HPDE6-E6E7 (cell line): ENCODE measurements at regions not wholly inside any gene's neighbourhood (a gene's known extent, or its start where the extent isn't known, plus 50 kb on each side); places are given as distances from the start of the nearest gene placed in this dataset.
A peak's percentile ranks its signal among the peaks of the same experiment; 100 is the strongest.

Experiments
- DNase-seq: peaks from one replicate; pipeline ENCODE4 v3.0.0; 2011; ENCODE audit warnings: missing footprints; ENCODE audit errors: extremely low spot score

DNA sequence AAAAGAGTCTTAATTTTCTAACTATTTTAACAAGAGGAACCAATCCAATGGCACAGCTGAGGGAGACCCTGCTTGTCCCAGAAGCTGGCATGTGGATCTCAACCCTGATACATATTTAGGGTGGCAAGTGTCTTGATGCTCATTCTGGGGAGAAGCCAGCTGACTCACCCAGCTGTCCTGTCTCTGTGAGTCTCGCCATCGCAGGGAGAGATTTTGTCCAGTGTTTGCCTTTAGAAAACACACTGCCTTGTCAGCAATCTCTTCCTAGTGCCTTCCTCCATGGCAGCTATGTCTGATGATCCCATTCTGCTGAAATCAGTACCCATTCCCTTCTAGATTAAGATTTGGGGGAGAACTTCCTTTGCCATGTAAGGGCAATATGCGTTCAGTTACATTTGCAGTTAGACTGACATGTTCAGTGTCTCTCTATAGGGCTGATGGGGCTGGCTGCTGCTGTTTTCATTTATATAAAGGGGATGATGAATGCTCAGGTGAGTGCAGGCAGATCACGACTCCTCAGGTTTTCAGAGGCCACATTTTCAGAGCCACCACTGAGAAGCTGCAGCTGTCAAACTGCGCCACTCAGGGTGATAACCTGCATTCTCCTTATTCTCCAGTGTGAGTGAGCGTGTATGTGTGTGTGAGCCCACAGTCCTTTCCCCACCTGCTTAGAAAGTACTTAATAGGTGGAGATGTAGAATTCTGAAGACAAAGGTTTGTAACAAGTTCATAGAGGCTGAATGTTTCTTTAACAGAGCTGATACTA lies 217.0 kb downstream of the GAS1 start:
- DNase-seq, result no peak

DNA sequence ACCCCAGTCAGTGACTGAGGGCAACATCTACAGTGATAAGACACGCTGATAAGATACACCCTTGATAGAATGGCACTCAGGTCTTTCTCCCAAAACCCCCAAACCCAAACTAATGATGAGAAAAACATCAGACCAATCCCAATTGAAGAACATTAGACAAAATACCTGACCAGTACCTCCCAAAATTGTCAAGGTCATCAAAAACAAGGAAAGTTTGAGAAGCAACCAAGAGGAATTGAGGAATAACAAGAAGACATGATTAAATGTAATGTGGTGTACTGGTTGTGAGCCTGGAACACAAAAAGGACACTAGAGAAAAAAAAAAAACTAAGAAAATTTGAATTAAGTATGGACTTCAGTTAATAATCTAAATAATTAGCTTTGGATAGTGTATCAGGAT lies 222.8 kb downstream of the GAS1 start:
- DNase-seq, result no peak

DNA sequence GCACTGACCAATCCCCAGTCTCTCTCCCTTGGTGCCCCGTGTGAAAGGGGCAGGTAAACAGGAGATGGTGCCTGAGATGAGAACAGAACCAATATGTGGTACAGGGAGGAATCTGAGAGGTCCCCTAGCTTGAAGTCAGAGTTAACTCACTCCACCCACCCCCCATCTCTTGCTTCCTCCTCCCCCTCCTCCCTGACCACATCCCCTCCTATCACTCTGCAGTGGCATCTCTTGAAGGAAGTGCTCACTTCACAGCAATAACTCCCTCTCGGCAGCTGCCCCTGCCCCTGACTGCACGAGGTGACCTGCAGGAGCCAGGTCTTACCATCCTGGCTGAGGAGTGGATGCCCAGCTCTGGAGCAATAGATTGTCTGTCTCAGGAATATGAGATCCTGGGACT lies 224.0 kb downstream of the GAS1 start:
- DNase-seq, result no peak

DNA sequence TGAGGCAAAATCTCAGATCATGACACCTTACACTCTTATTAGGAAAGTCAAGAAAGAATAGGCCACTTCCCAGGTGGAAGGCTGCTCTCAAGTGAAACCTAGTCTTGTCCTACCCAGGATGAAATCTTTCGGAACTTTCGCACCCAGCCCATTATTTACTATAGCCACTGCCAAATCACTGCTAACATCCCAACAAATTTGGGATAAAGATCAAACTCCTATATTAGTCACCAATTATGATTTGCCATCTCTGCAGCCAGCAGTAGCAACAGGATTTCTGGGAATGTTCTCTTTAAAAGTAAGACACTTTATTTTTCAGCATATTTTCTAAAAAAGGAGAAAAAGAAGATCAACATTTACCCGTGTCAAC lies 224.6 kb downstream of the GAS1 start:
- DNase-seq, result no peak

DNA sequence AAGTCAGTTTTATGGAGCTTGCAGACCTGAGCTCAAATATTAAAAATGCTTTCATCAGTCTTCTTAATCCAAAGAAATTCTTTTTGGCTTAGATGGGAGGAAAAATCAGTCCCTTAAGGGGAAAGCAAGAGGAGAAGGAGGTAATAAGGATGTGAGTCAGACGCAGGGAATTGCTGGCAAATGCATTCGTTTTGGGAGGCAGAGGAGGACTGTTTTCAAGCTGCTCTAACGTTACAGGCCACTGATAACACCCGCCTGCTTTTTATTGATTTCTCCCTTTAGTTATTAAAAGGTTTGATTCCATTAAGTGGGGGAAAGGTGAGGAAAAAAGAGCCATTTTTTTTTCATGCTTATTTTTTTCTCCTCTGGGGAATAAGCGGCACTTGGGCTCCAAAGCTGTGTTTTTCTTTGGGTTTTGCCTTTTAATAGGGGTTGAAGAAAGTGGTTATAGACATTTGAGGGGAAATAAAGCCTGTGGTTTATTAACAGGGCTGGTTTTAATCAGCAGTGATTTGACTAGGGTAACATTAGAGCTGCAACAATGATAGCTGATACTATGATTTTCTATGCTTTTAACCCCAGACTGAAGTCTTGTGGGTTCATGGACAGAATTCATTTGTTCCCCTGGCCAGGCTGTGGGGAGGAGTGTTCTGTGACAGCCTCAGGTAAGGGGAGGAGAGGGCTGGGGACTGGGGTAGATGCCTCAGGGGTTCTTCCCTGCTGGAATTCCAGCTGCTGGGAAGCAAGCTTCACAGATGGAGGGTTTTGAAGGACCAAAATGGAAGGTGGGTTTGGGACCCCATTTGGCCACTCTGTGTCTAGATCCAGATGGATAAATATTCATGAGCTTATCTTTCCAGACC lies 225.2 kb downstream of the GAS1 start:
- no peak for DNase-seq

DNA sequence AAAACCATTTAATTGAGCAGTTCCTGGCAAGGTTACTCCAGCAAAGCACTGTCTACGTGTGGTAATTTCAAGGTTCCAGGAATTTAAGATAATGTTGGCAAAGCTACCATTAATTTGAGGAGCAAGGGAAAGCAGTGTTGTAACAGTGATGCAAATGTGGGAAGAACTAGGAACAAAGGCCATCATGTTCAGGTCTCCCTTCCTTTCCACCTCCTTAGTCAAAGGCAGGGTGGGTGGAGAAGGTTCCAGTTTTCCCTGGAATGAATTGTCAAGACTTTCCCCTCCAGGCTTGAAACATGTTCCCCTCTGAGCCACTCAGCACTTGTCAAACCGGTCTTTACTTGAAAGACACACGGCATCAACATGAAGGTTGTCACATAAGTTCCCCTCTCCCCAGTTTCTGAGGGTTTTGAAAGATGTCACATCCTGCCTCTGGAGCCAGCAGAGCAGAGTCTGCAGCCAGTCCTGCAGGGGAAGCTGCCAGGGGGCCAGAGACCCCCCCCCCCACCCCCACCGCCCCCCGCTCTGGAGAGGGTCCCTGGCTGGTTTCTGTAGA lies 226.0 kb downstream of the GAS1 start:
- DNase-seq, result peak; percentile 10

DNA sequence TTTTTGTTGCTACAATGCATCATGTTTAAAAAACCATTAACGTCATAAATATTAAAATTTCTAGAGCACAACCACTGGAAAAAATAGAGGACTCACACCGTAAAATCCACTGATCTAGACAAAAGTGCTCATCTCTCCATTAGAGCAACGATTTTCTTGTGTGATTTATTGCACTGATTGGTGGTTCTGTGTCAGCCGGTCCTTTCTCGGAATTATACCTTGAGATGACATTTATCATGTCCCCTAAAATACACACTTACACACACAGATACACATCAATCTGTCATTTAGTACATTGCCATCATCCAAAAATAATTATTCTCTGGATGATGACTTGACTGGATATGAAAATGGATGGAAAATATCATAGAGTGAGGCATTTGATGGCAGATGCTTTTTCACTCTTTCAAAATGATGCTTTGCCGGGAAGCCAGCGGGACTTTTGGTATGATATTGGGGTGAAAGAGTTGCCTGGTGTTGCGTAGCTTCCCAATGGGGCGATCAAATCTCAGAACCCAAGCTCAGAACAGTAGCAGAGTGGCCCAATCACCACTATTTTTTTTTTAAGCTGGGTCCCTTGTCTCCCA lies 226.6 kb downstream of the GAS1 start:
- no peak for DNase-seq

DNA sequence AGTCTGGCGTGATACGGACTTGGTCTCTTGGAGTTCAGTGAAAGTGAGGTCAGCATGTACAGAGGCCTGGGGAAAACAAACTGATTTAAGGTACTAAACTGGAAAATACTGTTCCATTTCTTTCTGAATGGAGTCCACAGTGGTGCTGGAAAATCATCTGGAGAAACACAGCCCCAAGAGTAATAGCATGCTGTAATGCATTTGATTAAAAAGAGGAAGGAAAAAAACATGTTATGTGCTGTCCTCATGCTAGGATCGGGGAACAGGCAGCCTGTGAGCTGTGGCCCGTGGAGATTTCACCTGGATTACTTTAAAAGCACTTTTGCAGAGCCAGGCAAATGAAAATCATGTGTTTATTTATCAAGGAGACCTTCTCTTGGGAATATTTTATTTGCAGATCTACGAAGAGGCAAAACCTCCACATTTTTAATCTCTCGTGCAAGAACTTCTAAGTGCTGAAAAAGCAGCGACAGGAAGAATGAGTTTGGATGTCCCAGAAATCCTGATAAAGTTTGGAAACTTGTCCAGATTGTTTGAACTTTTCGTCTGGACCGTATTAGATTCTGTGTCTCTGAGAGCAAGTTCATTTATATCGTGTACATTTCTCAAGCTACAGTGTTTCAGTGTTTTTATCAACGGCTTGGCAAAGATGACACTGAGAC lies 228.8 kb downstream of the GAS1 start:
- DNase-seq, result no peak

DNA sequence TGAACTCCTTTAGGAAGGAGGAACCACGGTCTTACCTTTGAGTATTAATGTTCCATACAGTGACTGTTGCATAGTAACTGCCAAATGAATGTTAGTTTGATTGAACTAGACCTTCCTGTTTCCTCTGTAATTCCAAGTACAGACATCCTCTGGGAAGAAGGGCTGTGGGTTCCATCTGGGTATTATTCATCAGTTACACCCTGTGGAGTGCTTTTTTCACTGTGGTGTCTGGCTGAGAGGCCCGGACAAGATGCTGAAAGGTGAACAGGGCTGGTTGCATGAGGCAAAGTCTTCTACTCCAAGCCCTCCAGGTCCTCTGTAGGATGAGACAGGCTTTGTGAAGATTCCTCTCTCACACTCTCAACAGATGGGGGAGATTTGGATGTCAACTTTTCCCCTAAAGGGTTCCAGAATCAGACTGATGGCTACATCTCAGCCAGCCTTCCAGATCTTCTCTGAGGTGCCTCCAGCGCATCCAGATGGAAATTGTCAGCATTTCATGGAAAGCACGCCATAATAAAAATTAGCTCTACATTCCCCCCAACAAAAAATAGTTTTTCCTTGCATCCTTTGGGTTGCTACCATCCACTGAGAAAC lies 230.9 kb downstream of the GAS1 start:
- no peak for DNase-seq

DNA sequence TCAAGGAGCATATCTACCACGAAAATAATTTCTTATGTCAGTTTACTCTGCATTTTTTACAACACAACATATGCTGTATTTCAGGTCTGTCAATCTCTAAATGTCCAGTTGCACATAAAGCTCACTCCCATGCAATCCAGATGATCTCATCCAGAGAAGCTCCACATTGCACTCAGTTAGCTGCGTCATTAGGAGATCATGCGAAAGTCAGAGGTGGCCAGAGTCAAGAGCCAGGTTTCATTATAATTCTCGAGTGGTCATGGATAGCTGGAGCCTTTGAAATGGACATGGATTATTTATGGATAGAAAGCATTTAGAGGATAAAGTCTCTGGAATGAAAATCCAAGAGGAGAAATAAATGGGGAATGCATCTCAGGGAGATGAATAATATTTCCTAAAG lies 232.3 kb downstream of the GAS1 start:
- DNase-seq, result no peak

DNA sequence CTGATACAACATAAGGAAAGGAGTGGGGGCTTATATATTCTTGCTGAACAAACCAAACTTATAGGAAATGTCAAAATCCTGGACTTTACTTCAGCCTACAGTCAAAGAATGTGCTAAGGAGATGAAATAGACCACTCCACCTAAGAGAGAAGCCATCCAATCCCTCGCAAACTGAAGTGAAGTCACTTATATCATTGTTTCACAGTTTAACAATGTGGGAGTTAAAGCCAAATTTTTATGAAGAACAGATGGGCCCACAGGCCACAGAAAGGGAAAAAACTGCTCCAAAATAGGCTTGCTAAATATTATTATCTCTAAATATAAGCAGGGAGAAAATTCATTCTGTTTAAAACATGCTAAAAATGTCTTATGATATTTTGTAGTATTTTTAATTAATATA lies 233.3 kb downstream of the GAS1 start:
- no peak for DNase-seq

DNA sequence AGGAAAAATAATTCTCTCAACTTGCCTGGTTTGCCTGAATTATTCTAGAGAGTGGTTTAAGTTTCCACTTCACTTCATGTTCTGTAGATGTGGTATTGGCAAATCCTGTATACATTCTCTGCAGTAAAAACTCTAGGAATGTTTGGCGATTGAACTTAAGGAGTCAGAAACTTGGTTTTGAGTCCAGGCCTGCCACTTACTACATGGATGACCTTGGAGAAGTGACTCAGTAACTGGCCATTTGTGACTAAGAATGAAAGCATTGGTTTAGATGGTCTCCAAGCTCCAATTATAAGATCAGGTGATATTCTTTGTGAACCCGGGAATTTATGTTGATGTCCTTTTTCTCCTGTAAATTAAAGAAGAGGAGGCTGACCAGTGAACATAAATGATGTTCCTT lies 233.8 kb downstream of the GAS1 start:
- DNase-seq, result no peak

DNA sequence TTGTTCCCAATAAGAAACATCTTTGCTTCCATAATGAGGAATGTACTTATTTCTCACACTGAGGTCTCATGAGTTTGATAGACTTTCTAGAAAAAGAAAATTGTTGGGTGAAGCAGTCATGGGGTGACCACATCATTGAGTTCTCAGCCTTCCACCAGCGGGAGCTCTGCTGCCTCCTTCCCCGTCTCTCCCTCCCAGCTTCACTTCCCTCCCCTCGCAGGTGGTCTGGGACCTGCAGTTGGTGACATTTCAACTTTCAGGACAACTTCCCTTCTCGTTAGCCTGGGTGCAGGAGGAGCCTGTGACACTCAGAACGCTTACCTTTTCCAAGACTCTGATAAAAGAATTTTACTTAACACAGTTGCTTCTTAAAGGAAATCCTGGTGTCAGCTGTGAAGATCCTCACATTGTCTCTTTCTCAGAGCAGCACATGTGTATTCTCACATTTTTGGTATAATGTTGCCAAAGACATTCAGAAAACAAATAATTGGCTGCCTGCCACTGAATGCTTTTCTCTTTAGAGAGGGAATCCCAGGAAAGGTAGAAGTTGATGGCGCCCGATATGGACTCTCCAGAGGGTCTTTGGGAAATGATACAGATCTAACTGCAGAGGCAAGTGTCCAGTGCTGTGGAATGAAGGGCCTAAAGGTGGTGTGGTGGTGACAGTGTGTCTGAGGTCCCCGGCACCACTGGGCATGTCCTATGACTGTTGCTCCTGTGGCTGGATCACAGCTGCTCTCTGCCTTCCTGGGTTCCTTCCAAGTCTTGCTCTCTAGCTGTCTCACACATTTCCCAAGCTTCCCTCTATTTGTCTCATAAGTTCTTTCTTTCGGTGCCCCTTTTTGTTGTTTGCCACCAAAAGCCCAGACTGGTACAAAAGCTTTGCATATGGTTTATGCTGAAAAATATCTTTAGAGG lies 238.1 kb downstream of the GAS1 start:
- no peak for DNase-seq

DNA sequence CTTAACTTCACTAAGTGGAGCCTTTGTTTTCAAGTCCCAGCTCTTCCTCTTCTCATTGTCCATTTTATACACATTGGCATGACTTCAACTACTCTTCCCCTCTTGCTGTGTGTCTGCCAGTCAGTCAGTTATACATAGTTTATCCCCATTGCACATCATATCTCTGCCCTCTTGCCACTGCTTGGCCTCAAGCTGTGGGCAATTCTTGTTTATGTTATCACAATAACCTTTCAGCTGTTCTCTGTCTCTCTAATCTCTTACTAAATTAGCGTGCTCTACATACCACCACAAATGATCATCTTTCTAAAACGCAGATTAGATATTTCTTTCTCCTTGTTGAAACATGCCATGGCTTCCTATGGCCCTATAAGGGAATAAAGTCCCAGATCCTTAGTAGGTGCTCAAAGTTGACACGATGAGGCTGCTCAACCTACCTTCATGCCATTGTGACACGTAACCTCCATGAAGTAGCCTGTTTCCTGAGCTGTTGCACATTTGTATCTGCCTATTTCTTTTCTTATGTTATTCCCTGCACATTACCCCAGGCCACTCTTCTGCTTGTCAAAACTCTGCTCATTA lies 239.3 kb downstream of the GAS1 start:
- no peak for DNase-seq

DNA sequence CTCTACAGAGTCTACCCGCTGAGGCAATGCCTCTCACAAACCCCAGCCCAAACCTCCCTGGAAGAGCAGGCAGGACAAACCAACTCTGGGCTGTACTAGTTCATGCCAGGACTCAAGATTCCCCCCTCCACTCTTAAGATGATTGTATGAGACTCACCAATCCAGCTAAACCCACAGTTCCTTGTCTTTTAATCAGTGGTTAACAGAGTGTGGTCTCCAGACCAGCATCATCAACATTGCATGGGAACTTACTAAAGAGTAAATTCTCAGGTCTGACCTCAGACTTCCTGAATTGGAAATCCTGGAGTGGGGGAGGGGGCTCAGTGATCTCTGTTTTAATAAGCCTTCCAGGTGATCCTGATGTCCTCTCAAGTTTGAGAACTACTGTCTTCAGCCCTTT lies 240.9 kb downstream of the GAS1 start:
- DNase-seq, result no peak

DNA sequence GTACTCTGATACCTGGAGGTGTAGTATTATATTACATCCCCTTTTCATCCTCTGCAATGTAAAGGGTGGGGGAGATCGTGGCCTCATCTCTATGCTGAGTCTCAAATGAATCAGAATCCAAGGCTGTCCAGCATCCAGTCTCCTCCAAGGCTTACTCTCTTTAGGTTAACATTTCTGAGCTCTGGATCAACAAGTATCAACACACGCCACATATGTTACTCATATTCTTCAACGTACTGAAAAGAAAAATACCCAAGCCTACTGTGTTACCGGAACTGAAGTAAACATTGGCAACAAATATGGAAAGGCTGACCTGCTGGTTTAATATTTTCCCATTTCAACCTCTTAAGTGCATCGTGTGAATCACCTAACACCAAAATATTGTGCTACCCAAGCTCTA lies 241.8 kb downstream of the GAS1 start:
- DNase-seq, result no peak

DNA sequence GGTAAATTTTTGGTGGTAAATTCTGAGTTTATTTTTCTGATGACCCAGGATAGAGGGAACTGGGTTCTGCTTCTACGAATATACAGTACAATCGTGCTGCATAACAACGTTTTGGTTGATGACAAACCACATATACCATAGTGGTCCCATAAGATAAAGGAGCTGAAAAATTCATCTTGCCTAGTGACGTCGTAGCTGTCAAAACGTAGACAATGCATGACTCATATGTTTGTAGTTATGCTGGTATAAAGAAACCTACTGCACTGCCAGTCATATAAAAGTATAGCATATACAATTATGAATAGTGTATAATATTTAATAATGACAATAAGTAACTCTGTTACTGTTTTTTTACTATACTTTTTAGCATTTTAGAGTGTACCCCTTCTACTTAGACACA lies 244.0 kb downstream of the GAS1 start:
- no peak for DNase-seq

DNA sequence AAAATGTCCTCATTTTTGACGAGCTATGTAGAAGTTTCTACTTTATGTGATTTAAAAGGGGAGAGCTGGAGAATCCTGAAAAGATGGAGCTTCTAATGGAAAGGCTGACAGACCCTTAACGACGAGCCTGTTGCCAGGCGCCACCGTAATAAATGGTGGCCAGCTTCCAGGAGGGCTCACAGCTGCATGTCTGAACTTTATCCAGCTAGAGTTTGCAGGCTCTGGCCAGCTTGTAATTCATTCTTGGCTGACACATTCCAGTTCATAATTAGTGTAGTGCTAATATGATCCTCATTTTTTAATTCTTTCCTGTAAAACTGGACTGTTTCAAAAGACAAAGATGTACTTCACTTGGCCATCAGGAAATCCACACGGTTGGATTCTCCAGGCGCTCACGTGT lies 246.7 kb downstream of the GAS1 start:
- no peak for DNase-seq

DNA sequence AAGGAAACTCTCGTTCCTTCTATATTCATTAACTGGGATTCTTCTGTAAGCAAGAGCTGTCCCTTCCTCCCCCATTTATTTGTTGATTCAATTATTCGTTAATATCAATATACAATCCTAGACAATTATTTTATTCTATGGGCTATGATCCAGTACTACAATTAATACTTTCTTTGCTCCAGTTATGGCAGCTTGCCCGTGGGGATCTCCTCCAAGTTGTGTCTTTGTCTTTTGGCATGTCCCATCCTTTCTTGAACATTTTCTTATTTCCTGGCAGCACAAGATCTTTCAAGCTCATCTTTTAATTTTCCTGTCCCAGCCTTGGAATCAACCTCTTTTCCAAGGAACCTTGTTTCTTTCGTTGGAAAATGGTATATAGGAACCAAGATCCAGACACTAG lies 249.3 kb downstream of the GAS1 start:
- DNase-seq, result no peak

DNA sequence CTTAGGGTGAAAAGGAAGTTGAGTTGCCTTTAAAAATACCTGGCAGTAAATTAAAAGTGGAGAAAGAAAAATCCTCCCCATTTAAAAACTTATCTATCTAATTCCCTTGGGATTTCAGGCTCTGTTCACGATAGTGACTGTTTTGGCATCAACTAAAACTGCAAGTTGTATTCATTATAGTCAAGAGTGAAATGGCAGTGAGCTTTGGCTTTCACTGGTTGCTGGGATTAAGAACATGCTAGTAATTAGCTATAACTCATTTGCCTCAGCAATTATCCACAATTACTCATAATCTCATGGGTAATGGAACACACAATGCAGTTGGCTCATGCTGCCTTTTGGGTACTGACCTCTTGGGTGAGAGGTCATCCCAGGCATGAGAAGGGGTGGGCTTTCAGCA lies 250.1 kb downstream of the GAS1 start:
- DNase-seq, result no peak
